ENCODE measurements at regions not wholly inside any gene's neighbourhood (a gene's known extent, or its start where the extent isn't known, plus 50 kb on each side); places are given as distances from the start of the nearest gene placed in this dataset.

GRCh38 chr1:96981181-96981580 lies 259.6 kb downstream of the PTBP2 start:
- Histone ChIP-seq H3K36me3 (ENCODE audit: control insufficient read depth in 2 of 2, insufficient read depth in 1 of 2, low read length in 2 of 2) (no peaks in the 10 kb centered on the region), H3K27ac (ENCODE audit: extremely low read depth, low read depth, low read length) (no peak overlapping the region), H3K4me3 (ENCODE audit: low read depth, low read length) (no peak overlapping the region), H3K9me3 (ENCODE audit: control insufficient read depth, insufficient read depth, low read depth, low read length) (no peaks in the 10 kb centered on the region), H3K4me1 (ENCODE audit: control insufficient read depth, insufficient read depth, low read length) (no peaks in the 10 kb centered on the region)
- ChIA-PET POLR2A (no interaction called here), CTCF (interaction anchor here (1.1 to 1.9 kb wide), 4 partner anchors 16 to 69 kb away, joined by 3 to 5 read pairs (median 4); no protein-coding TSS in a partner anchor)
- TF ChIP-seq ZNF311 (tag by site-specific recombination; IDR thresholded peaks at IDR 0.05; ENCODE audit: borderline replicate concordance) = no peak
- TF ChIP-seq ZBTB11 (tag by site-specific recombination; conservative IDR thresholded peaks at IDR 0.05; ENCODE audit: low read depth) = no peak
- TF ChIP-seq INSM2 (tag by site-specific recombination; IDR thresholded peaks at IDR 0.05) = no peak
- TF ChIP-seq ZNF266 (tag by site-specific recombination; IDR thresholded peaks at IDR 0.05; ENCODE audit: low read depth) = no peak
- no peak for TF ChIP-seq ATF2 (tag by site-specific recombination; IDR thresholded peaks at IDR 0.05; ENCODE audit: low read depth)
- TF ChIP-seq PATZ1 (tag by site-specific recombination; IDR thresholded peaks at IDR 0.05) = no peak
- TF ChIP-seq ZNF510 (tag by site-specific recombination; IDR thresholded peaks at IDR 0.05; ENCODE audit: insufficient replicate concordance) = no peak
- no peak for TF ChIP-seq YY1 (tag by site-specific recombination; IDR thresholded peaks at IDR 0.05)
- no peak for TF ChIP-seq ZNF521 (tag by site-specific recombination; IDR thresholded peaks at IDR 0.05)
- no peak for TF ChIP-seq ZNF174 (tag by site-specific recombination; IDR thresholded peaks at IDR 0.05)
- TF ChIP-seq SP2 (tag by site-specific recombination; IDR thresholded peaks at IDR 0.05) = no peak
- no peak for TF ChIP-seq HOXC10 (CRISPR knock-in tag; IDR thresholded peaks at IDR 0.05)
- TF ChIP-seq ZNF501 (tag by site-specific recombination; IDR thresholded peaks at IDR 0.05) = no peak
- TF ChIP-seq ZNF843 (tag by site-specific recombination; IDR thresholded peaks at IDR 0.05) = no peak
- TF ChIP-seq ZNF211 (tag by site-specific recombination; IDR thresholded peaks at IDR 0.05; ENCODE audit: low read depth) = no peak
- TF ChIP-seq ZNF660 (tag by site-specific recombination; IDR thresholded peaks at IDR 0.05) = no peak
- TF ChIP-seq ZNF544 (tag by site-specific recombination; IDR thresholded peaks at IDR 0.05) = no peak
- no peak for TF ChIP-seq ZSCAN18 (tag by site-specific recombination; IDR thresholded peaks at IDR 0.05)

Data from HEK293 (cell line).